ENCODE measurements at regions not wholly inside any gene's neighbourhood (a gene's known extent, or its start where the extent isn't known, plus 50 kb on each side); places are given as distances from the start of the nearest gene placed in this dataset.
"Not testable (repeated sequence)": the region's sequence is repeated elsewhere in the genome, so short reads cannot be mapped to it uniquely, and the experiment has no call there.

- Mint-ChIP-seq H3K36me3 (peaks cover 0 to 14% (median 5%) of the 10 kb centered on the region in 5 donors), H3K9me3 (peaks cover 3 to 21% (median 11%) of the 10 kb centered on the region in 11 donors)
- H3K27ac Mint-ChIP-seq; H3K4me1 ChIP-seq (ENCODE audit: control insufficient read depth in 2 of 2, insufficient read depth in 2 of 2, low read length in 2 of 2); H3K27ac ChIP-seq (ENCODE audit: low read depth, low read length); H3K4me1 Mint-ChIP-seq; H3K36me3 ChIP-seq (ENCODE audit: control insufficient read depth in 2 of 3, insufficient read depth in 3 of 3, low read length in 3 of 3); H3K27me3 ChIP-seq (ENCODE audit: control insufficient read depth in 2 of 2, insufficient read depth in 2 of 2, low read length in 2 of 2); ATAC-seq; DNase-seq; H3K9me3 ChIP-seq (ENCODE audit: control insufficient read depth in 2 of 3, low read length in 3 of 3); POLR2A ChIA-PET; H3K4me3 Mint-ChIP-seq; H3K4me3 ChIP-seq (ENCODE audit: low read length); H3K27me3 Mint-ChIP-seq: not testable (repeated sequence)
- intact Hi-C loops (cut with micrococcal nuclease) = loop anchor here in 1 of 2 donors (5.0 kb wide), 1 partner anchor 41 kb away; no protein-coding TSS in a partner anchor
- CTCF ChIA-PET = interaction anchor here (1.4 to 1.7 kb wide), 2 partner anchors 21 to 144 kb away, joined by 3 to 6 read pairs; no protein-coding TSS in a partner anchor
Measured at GRCh38 chr5:91241460-91241859, 141.7 kb downstream of the ARRDC3 start.

- Histone ChIP-seq H3K27ac (ENCODE audit: low read depth, low read length) (no peak overlapping the region), H3K4me3 (ENCODE audit: low read length) (no peak overlapping the region), H3K4me1 (ENCODE audit: control insufficient read depth in 2 of 2, insufficient read depth in 2 of 2, low read length in 2 of 2) (no peaks in the 10 kb centered on the region), H3K36me3 (ENCODE audit: control insufficient read depth in 2 of 3, insufficient read depth in 3 of 3, low read length in 3 of 3) (no peaks in the 10 kb centered on the region), H3K9me3 (ENCODE audit: control insufficient read depth in 2 of 3, low read length in 3 of 3) (no peaks in the 10 kb centered on the region), H3K27me3 (ENCODE audit: control insufficient read depth in 2 of 2, insufficient read depth in 2 of 2, low read length in 2 of 2) (no peaks in the 10 kb centered on the region)
- H3K36me3 Mint-ChIP-seq = peaks cover 0 to 14% (median 5%) of the 10 kb centered on the region in 5 donors
- intact Hi-C loops (cut with micrococcal nuclease) = loop anchor here in 1 of 2 donors (5.0 kb wide), 1 partner anchor 42 kb away; no protein-coding TSS in a partner anchor
- H3K27ac Mint-ChIP-seq = no peak overlapping the region
- ChIA-PET POLR2A (interaction anchor here (3.9 kb wide), 1 partner anchor 143 kb away, joined by 17 read pairs; the partner anchor contains the start of gene ARRDC3), CTCF (interaction anchor here (0.6 to 1.7 kb wide), 2 partner anchors 17 to 145 kb away, joined by 4 to 6 read pairs; no protein-coding TSS in a partner anchor)
- ATAC-seq (no peak), DNase-seq (no peak)
- H3K9me3 Mint-ChIP-seq = peaks cover 3 to 21% (median 11%) of the 10 kb centered on the region in 11 donors
- H3K4me3 Mint-ChIP-seq = no peak overlapping the region
- H3K4me1 Mint-ChIP-seq = peaks cover 0 to under 1% (median 0%) of the 10 kb centered on the region in 7 donors
- H3K27me3 Mint-ChIP-seq = peaks cover 0 to 6% (median 0%) of the 10 kb centered on the region in 5 donors
Measured at GRCh38 chr5:91240175-91240574, 142.9 kb downstream of the ARRDC3 start.

GRCh38 chr5:91235271-91235694 lies 147.8 kb downstream of the ARRDC3 start:
- H3K9me3 Mint-ChIP-seq = peaks cover 0 to 5% (median 0%) of the 10 kb centered on the region in 11 donors
- H3K27me3 Mint-ChIP-seq = peaks cover 0 to 6% (median 0%) of the 10 kb centered on the region in 5 donors
- DNase-seq (no peak), ATAC-seq (no peak)
- H3K4me3 ChIP-seq (ENCODE audit: low read length) = no peak overlapping the region
- H3K4me3 Mint-ChIP-seq = no peak overlapping the region
- no peaks in the 10 kb centered on the region for H3K27me3 ChIP-seq (ENCODE audit: control insufficient read depth in 2 of 2, insufficient read depth in 2 of 2, low read length in 2 of 2)
- ChIA-PET CTCF (interaction anchor here (0.6 kb wide), 1 partner anchor 88 kb away, joined by 5 read pairs; no protein-coding TSS in a partner anchor), POLR2A (interaction anchor here (3.6 kb wide), 1 partner anchor 145 kb away, joined by 11 read pairs; no protein-coding TSS in a partner anchor)
- no peaks in the 10 kb centered on the region for H3K9me3 ChIP-seq (ENCODE audit: control insufficient read depth in 2 of 3, low read length in 3 of 3)
- no peaks in the 10 kb centered on the region for H3K36me3 ChIP-seq (ENCODE audit: control insufficient read depth in 2 of 3, insufficient read depth in 3 of 3, low read length in 3 of 3)
- intact Hi-C loops (cut with micrococcal nuclease) = no loop called here
- H3K4me1 ChIP-seq (ENCODE audit: control insufficient read depth in 2 of 2, insufficient read depth in 2 of 2, low read length in 2 of 2) = no peaks in the 10 kb centered on the region
- no peaks in the 10 kb centered on the region for H3K4me1 Mint-ChIP-seq
- no peak overlapping the region for H3K27ac Mint-ChIP-seq
- H3K27ac ChIP-seq (ENCODE audit: low read depth, low read length) = no peak overlapping the region
- H3K36me3 Mint-ChIP-seq = peaks cover 0 to 4% (median 0%) of the 10 kb centered on the region in 5 donors

- ChIA-PET CTCF (interaction anchor here (0.9 to 1.4 kb wide), 3 partner anchors 10 to 154 kb away, joined by 3 read pairs; no protein-coding TSS in a partner anchor), POLR2A (interaction anchor here (0.7 to 3.6 kb wide), 4 partner anchors 81 to 152 kb away, joined by 3 to 11 read pairs (median 4); partner anchors contain the start of gene ARRDC3)
- intact Hi-C loops (cut with micrococcal nuclease) = no loop called here
- H3K4me3 Mint-ChIP-seq = no peak overlapping the region
- peaks cover 0 to 12% (median 0%) of the 10 kb centered on the region in 5 donors for H3K36me3 Mint-ChIP-seq
- Histone ChIP-seq H3K27ac (ENCODE audit: low read depth, low read length) (no peak overlapping the region), H3K27me3 (ENCODE audit: control insufficient read depth in 2 of 2, insufficient read depth in 2 of 2, low read length in 2 of 2) (no peaks in the 10 kb centered on the region), H3K4me3 (ENCODE audit: low read length) (no peak overlapping the region), H3K9me3 (ENCODE audit: control insufficient read depth in 2 of 3, low read length in 3 of 3) (no peaks in the 10 kb centered on the region), H3K4me1 (ENCODE audit: control insufficient read depth in 2 of 2, insufficient read depth in 2 of 2, low read length in 2 of 2) (no peaks in the 10 kb centered on the region), H3K36me3 (ENCODE audit: control insufficient read depth in 2 of 3, insufficient read depth in 3 of 3, low read length in 3 of 3) (no peaks in the 10 kb centered on the region)
- H3K4me1 Mint-ChIP-seq = no peaks in the 10 kb centered on the region
- H3K27me3 Mint-ChIP-seq = peaks cover 0 to 9% (median 3%) of the 10 kb centered on the region in 5 donors
- peaks cover 0 to 13% (median 8%) of the 10 kb centered on the region in 11 donors for H3K9me3 Mint-ChIP-seq
- no peak for DNase-seq
- no peak for ATAC-seq
- no peak overlapping the region for H3K27ac Mint-ChIP-seq
Measured at GRCh38 chr5:91232523-91232922, 150.6 kb downstream of the ARRDC3 start.

GRCh38 chr5:91229031-91229727 lies 153.9 kb downstream of the ARRDC3 start:
- Histone ChIP-seq H3K4me1 (ENCODE audit: control insufficient read depth in 2 of 2, insufficient read depth in 2 of 2, low read length in 2 of 2) (no peaks in the 10 kb centered on the region), H3K36me3 (ENCODE audit: control insufficient read depth in 2 of 3, insufficient read depth in 3 of 3, low read length in 3 of 3) (no peaks in the 10 kb centered on the region), H3K27me3 (ENCODE audit: control insufficient read depth in 2 of 2, insufficient read depth in 2 of 2, low read length in 2 of 2) (no peaks in the 10 kb centered on the region), H3K4me3 (ENCODE audit: low read length) (no peak overlapping the region), H3K27ac (ENCODE audit: low read depth, low read length) (no peak overlapping the region), H3K9me3 (ENCODE audit: control insufficient read depth in 2 of 3, low read length in 3 of 3) (no peaks in the 10 kb centered on the region)
- ATAC-seq (no peak), DNase-seq (no peak)
- Mint-ChIP-seq H3K27ac (no peak overlapping the region), H3K27me3 (peaks cover 0 to 15% (median 6%) of the 10 kb centered on the region in 5 donors), H3K36me3 (peaks cover 0 to 12% (median 0%) of the 10 kb centered on the region in 5 donors), H3K4me1 (no peaks in the 10 kb centered on the region), H3K4me3 (no peak overlapping the region), H3K9me3 (peaks cover 0 to 13% (median 8%) of the 10 kb centered on the region in 11 donors)
- intact Hi-C loops (cut with micrococcal nuclease) = loop anchor here (5.0 kb wide), 3 partner anchors 38 to 817 kb away; no protein-coding TSS in a partner anchor
- ChIA-PET POLR2A (interaction anchor here (0.8 to 3.8 kb wide), 5 partner anchors 15 to 384 kb away, joined by 3 to 81 read pairs (median 4); partner anchors contain the start of gene ARRDC3), CTCF (interaction anchor here (1.7 to 3.8 kb wide), 2 partner anchors 156 to 157 kb away, joined by 8 to 175 read pairs; partner anchors contain the start of gene ARRDC3)

- Mint-ChIP-seq H3K36me3 (peaks cover 0 to 12% (median 0%) of the 10 kb centered on the region in 5 donors), H3K27ac (no peak overlapping the region), H3K9me3 (peaks cover 0 to 13% (median 8%) of the 10 kb centered on the region in 11 donors), H3K4me3 (no peak overlapping the region), H3K27me3 (peaks cover 0 to 15% (median 6%) of the 10 kb centered on the region in 5 donors), H3K4me1 (no peaks in the 10 kb centered on the region)
- H3K27ac ChIP-seq (ENCODE audit: low read depth, low read length) = no peak overlapping the region
- no peaks in the 10 kb centered on the region for H3K27me3 ChIP-seq (ENCODE audit: control insufficient read depth in 2 of 2, insufficient read depth in 2 of 2, low read length in 2 of 2)
- H3K9me3 ChIP-seq (ENCODE audit: control insufficient read depth in 2 of 3, low read length in 3 of 3) = no peaks in the 10 kb centered on the region
- no peak overlapping the region for H3K4me3 ChIP-seq (ENCODE audit: low read length)
- ChIA-PET CTCF (interaction anchor here (1.4 to 3.8 kb wide), 3 partner anchors 150 to 192 kb away, joined by 3 to 175 read pairs (median 18); partner anchors contain the start of gene ARRDC3), POLR2A (interaction anchor here (0.9 to 3.8 kb wide), 4 partner anchors 16 to 156 kb away, joined by 3 to 81 read pairs (median 14); partner anchors contain the start of gene ARRDC3)
- DNase-seq = no peak
- H3K4me1 ChIP-seq (ENCODE audit: control insufficient read depth in 2 of 2, insufficient read depth in 2 of 2, low read length in 2 of 2) = no peaks in the 10 kb centered on the region
- ATAC-seq = no peak
- intact Hi-C loops (cut with micrococcal nuclease) = loop anchor here (5.0 kb wide), 3 partner anchors 39 to 816 kb away; no protein-coding TSS in a partner anchor
- no peaks in the 10 kb centered on the region for H3K36me3 ChIP-seq (ENCODE audit: control insufficient read depth in 2 of 3, insufficient read depth in 3 of 3, low read length in 3 of 3)
Measured at GRCh38 chr5:91228188-91228587, 154.9 kb downstream of the ARRDC3 start.
